ENCODE measurements at regions not wholly inside any gene's neighbourhood (a gene's known extent, or its start where the extent isn't known, plus 50 kb on each side); places are given as distances from the start of the nearest gene placed in this dataset.

GRCh38 chr3:193754719-193755118 lies 161.7 kb downstream of the OPA1 start:
- no peaks in the 10 kb centered on the region for H3K4me1 ChIP-seq
- H3K9me3 ChIP-seq = peaks cover 0 to 30% (median 2%) of the 10 kb centered on the region in 4 donors
- no peaks in the 10 kb centered on the region for H3K27me3 ChIP-seq
- DNase-seq (ENCODE audit: low spot score in 2 of 2) = no peak
- TF ChIP-seq POLR2A (IDR thresholded peaks at IDR 0.05) = no peak
- H3K4me3 ChIP-seq = no peak overlapping the region
- no peak overlapping the region for H3K27ac ChIP-seq
- H3K36me3 ChIP-seq = no peaks in the 10 kb centered on the region

DNA sequence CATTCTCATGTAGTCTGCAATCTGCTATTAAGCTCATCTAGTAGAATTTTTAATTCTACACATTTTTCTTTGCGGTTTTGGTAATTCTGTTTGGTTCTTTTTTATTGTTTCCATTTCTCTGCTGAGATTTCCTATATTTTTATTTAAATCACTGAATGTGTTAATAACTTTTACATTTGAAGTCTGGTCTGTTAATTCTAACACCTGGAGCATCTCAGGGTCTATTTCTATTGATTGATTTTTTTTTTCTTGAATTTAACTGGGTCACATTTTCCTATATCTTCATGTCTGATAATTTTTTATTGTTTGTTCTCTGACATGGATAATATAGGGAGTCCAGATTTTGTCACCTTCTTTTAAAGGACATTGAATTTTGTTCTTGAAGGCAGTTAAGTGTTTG lies 163.5 kb downstream of the OPA1 start:
- no peaks in the 10 kb centered on the region for H3K27me3 ChIP-seq
- H3K27ac ChIP-seq = no peak overlapping the region
- DNase-seq (ENCODE audit: low spot score in 2 of 2) = no peak
- WGBS, 2 donors = 100% methylated on average over 1 of the region's 1 CpG
- H3K9me3 ChIP-seq = peaks cover 0 to 30% (median 2%) of the 10 kb centered on the region in 4 donors
- TF ChIP-seq POLR2A (IDR thresholded peaks at IDR 0.05) = no peak
- TF ChIP-seq EP300 (IDR thresholded peaks at IDR 0.05) = no peak
- no peak for TF ChIP-seq CTCF (IDR thresholded peaks at IDR 0.05)
- H3K4me3 ChIP-seq = no peak overlapping the region
- no peaks in the 10 kb centered on the region for H3K4me1 ChIP-seq
- no peaks in the 10 kb centered on the region for H3K36me3 ChIP-seq

- no peak for TF ChIP-seq EP300 (IDR thresholded peaks at IDR 0.05)
- no peak for TF ChIP-seq CTCF (IDR thresholded peaks at IDR 0.05)
- TF ChIP-seq POLR2A (IDR thresholded peaks at IDR 0.05) = no peak
- Histone ChIP-seq H3K36me3 (no peaks in the 10 kb centered on the region), H3K27me3 (no peaks in the 10 kb centered on the region), H3K4me3 (no peak overlapping the region), H3K4me1 (no peaks in the 10 kb centered on the region), H3K9me3 (peaks cover 0 to 30% (median 2%) of the 10 kb centered on the region in 4 donors), H3K27ac (no peak overlapping the region)
- 65 to 70% methylated on average over 2 of the region's 2 CpGs for WGBS, 2 donors
- no peak for DNase-seq (ENCODE audit: low spot score in 2 of 2)
Observed at GRCh38 chr3:193757457-193757856, 164.4 kb downstream of the OPA1 start.

- Histone ChIP-seq H3K9me3 (peaks cover 0 to 13% (median 0%) of the 10 kb centered on the region in 4 donors), H3K27ac (no peak overlapping the region), H3K4me3 (no peak overlapping the region), H3K27me3 (no peaks in the 10 kb centered on the region), H3K36me3 (no peaks in the 10 kb centered on the region), H3K4me1 (no peaks in the 10 kb centered on the region)
- TF ChIP-seq EP300 (IDR thresholded peaks at IDR 0.05) = no peak
- TF ChIP-seq CTCF (IDR thresholded peaks at IDR 0.05) = no peak
- TF ChIP-seq POLR2A (IDR thresholded peaks at IDR 0.05) = no peak
- 79 to 80% methylated on average over 5 of the region's 5 CpGs for WGBS, 2 donors
- no peak for DNase-seq (ENCODE audit: low spot score in 2 of 2)
Observed at GRCh38 chr3:193761969-193762368, 169.0 kb downstream of the OPA1 start.

- no peak for TF ChIP-seq POLR2A (IDR thresholded peaks at IDR 0.05)
- no peak for TF ChIP-seq EP300 (IDR thresholded peaks at IDR 0.05)
- TF ChIP-seq CTCF (IDR thresholded peaks at IDR 0.05) = no peak
- WGBS, 2 donors = 87 to 100% methylated on average over 1 of the region's 1 CpG
- no peak overlapping the region for H3K27ac ChIP-seq
- peaks cover 0 to 6% (median 0%) of the 10 kb centered on the region in 4 donors for H3K9me3 ChIP-seq
- no peak for DNase-seq (ENCODE audit: low spot score in 2 of 2)
- H3K36me3 ChIP-seq = no peaks in the 10 kb centered on the region
- no peak overlapping the region for H3K4me3 ChIP-seq
- no peaks in the 10 kb centered on the region for H3K4me1 ChIP-seq
- no peaks in the 10 kb centered on the region for H3K27me3 ChIP-seq
Observed at GRCh38 chr3:193762657-193763056, 169.6 kb downstream of the OPA1 start.

DNA sequence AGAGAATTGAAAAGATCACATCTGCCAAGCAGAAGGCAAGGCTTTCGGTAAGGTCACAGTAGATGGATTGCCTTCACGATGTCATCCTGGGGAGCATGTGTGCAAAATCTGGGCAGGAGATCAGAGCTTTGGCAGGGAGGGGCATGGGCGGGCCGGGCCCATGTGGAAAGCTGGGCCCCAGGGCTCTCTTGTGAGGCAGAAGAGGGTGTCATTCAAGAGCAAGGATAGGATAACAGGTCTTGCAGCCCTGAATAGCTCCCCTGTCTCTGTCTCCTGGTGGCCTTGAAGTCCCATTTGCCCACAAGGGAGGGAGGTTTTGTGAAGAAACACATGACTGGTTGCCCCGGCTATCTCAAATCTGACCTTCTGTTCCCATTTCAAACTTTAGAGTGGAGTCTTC lies 172.0 kb downstream of the OPA1 start:
- Histone ChIP-seq H3K4me1 (no peaks in the 10 kb centered on the region), H3K9me3 (no peaks in the 10 kb centered on the region), H3K36me3 (no peaks in the 10 kb centered on the region), H3K4me3 (no peak overlapping the region), H3K27ac (no peak overlapping the region), H3K27me3 (no peaks in the 10 kb centered on the region)
- no peak for DNase-seq (ENCODE audit: low spot score in 2 of 2)
- TF ChIP-seq CTCF (IDR thresholded peaks at IDR 0.05) (no peak), EP300 (IDR thresholded peaks at IDR 0.05) (no peak), POLR2A (IDR thresholded peaks at IDR 0.05) (no peak)
- 63 to 69% methylated on average over 5 of the region's 5 CpGs for whole genome bisulfite sequencing, 2 donors
